ENCODE measurements at regions not wholly inside any gene's neighbourhood (a gene's known extent, or its start where the extent isn't known, plus 50 kb on each side); places are given as distances from the start of the nearest gene placed in this dataset.

GRCh38 chr5:90020575-90021538 is 388.7 kb downstream of the CETN3 start:
- Mint-ChIP-seq H3K36me3 (ENCODE audit: low read depth) (no peaks in the 10 kb centered on the region), H3K4me1 (ENCODE audit: low read depth) (peaks cover 23% of the 10 kb centered on the region), H3K4me3 (peak overlapping the region; percentile 5), H3K9me3 (no peaks in the 10 kb centered on the region), H3K27ac (peak overlapping the region; percentile 79), H3K27me3 (no peaks in the 10 kb centered on the region)
- intact Hi-C loops (cut with micrococcal nuclease): loop anchor here (10.0 kb wide), 1 partner anchor 1286 kb away; no protein-coding TSS in a partner anchor

GRCh38 chr5:90017239-90017638 is 392.3 kb downstream of the CETN3 start:
- no peaks in the 10 kb centered on the region for H3K36me3 Mint-ChIP-seq (ENCODE audit: low read depth)
- intact Hi-C loops (cut with micrococcal nuclease): no loop called here
- H3K27me3 Mint-ChIP-seq: no peaks in the 10 kb centered on the region
- H3K4me1 Mint-ChIP-seq (ENCODE audit: low read depth): peaks cover 39% of the 10 kb centered on the region
- no peak overlapping the region for H3K4me3 Mint-ChIP-seq
- no peaks in the 10 kb centered on the region for H3K9me3 Mint-ChIP-seq
- H3K27ac Mint-ChIP-seq: no peak overlapping the region

- peak overlapping the region; percentile 70 for H3K27ac Mint-ChIP-seq
- no peaks in the 10 kb centered on the region for H3K36me3 Mint-ChIP-seq (ENCODE audit: low read depth)
- no peaks in the 10 kb centered on the region for H3K27me3 Mint-ChIP-seq
- H3K4me1 Mint-ChIP-seq (ENCODE audit: low read depth): peaks cover 33% of the 10 kb centered on the region
- intact Hi-C loops (cut with micrococcal nuclease): no loop called here
- no peak overlapping the region for H3K4me3 Mint-ChIP-seq
- no peaks in the 10 kb centered on the region for H3K9me3 Mint-ChIP-seq
These were observed 394.0 kb downstream of the CETN3 start for GRCh38 chr5:90015584-90016018.

GRCh38 chr5:90014420-90014819 is 395.1 kb downstream of the CETN3 start:
- Mint-ChIP-seq H3K36me3 (ENCODE audit: low read depth) (no peaks in the 10 kb centered on the region), H3K27me3 (no peaks in the 10 kb centered on the region), H3K4me3 (no peak overlapping the region), H3K27ac (no peak overlapping the region), H3K9me3 (no peaks in the 10 kb centered on the region), H3K4me1 (ENCODE audit: low read depth) (peaks cover 26% of the 10 kb centered on the region)
- intact Hi-C loops (cut with micrococcal nuclease): no loop called here

- Mint-ChIP-seq H3K27me3 (no peaks in the 10 kb centered on the region), H3K4me1 (ENCODE audit: low read depth) (peaks cover 5% of the 10 kb centered on the region), H3K9me3 (peaks cover 11% of the 10 kb centered on the region), H3K36me3 (ENCODE audit: low read depth) (no peaks in the 10 kb centered on the region), H3K4me3 (no peak overlapping the region), H3K27ac (no peak overlapping the region)
- intact Hi-C loops (cut with micrococcal nuclease): no loop called here
These were observed 409.2 kb downstream of the CETN3 start for GRCh38 chr5:90000351-90000750.

- peaks cover 5% of the 10 kb centered on the region for H3K4me1 Mint-ChIP-seq (ENCODE audit: low read depth)
These were observed 410.8 kb downstream of the CETN3 start for GRCh38 chr5:89998519-89999305.

GRCh38 chr5:89996890-89997289 is 412.7 kb downstream of the CETN3 start:
- Mint-ChIP-seq H3K4me1 (ENCODE audit: low read depth) (peaks cover 5% of the 10 kb centered on the region), H3K36me3 (ENCODE audit: low read depth) (no peaks in the 10 kb centered on the region), H3K4me3 (no peak overlapping the region), H3K27me3 (no peaks in the 10 kb centered on the region), H3K9me3 (no peaks in the 10 kb centered on the region), H3K27ac (no peak overlapping the region)
- intact Hi-C loops (cut with micrococcal nuclease): no loop called here

More at GRCh38 chr5:89998519-89999305, 410.8 kb downstream of the CETN3 start:
- H3K4me3 Mint-ChIP-seq: no peak overlapping the region
- H3K27me3 Mint-ChIP-seq: no peaks in the 10 kb centered on the region
- H3K9me3 Mint-ChIP-seq: peaks cover 9% of the 10 kb centered on the region
- H3K36me3 Mint-ChIP-seq (ENCODE audit: low read depth): no peaks in the 10 kb centered on the region
- intact Hi-C loops (cut with micrococcal nuclease): no loop called here
- H3K27ac Mint-ChIP-seq: no peak overlapping the region

GRCh38 chr5:89996335-89996734 is 413.2 kb downstream of the CETN3 start:
- Mint-ChIP-seq H3K9me3 (no peaks in the 10 kb centered on the region), H3K4me3 (no peak overlapping the region), H3K27ac (no peak overlapping the region), H3K27me3 (no peaks in the 10 kb centered on the region), H3K36me3 (ENCODE audit: low read depth) (no peaks in the 10 kb centered on the region), H3K4me1 (ENCODE audit: low read depth) (peaks cover 5% of the 10 kb centered on the region)
- intact Hi-C loops (cut with micrococcal nuclease): no loop called here

GRCh38 chr5:89994266-89994665 is 415.3 kb downstream of the CETN3 start:
- Mint-ChIP-seq H3K27me3 (no peaks in the 10 kb centered on the region), H3K9me3 (peaks cover 9% of the 10 kb centered on the region), H3K4me1 (ENCODE audit: low read depth) (peaks cover 13% of the 10 kb centered on the region), H3K36me3 (ENCODE audit: low read depth) (no peaks in the 10 kb centered on the region), H3K4me3 (no peak overlapping the region), H3K27ac (no peak overlapping the region)
- intact Hi-C loops (cut with micrococcal nuclease): no loop called here

GRCh38 chr5:89992201-89992600 is 417.4 kb downstream of the CETN3 start:
- no peaks in the 10 kb centered on the region for H3K36me3 Mint-ChIP-seq (ENCODE audit: low read depth)

GRCh38 chr5:89991592-89991991 is 418.0 kb downstream of the CETN3 start:
- Mint-ChIP-seq H3K9me3 (peaks cover 9% of the 10 kb centered on the region), H3K27ac (no peak overlapping the region), H3K4me3 (no peak overlapping the region), H3K36me3 (ENCODE audit: low read depth) (no peaks in the 10 kb centered on the region), H3K4me1 (ENCODE audit: low read depth) (peaks cover 9% of the 10 kb centered on the region), H3K27me3 (no peaks in the 10 kb centered on the region)
- intact Hi-C loops (cut with micrococcal nuclease): no loop called here

More at GRCh38 chr5:89992201-89992600, 417.4 kb downstream of the CETN3 start:
- Mint-ChIP-seq H3K27ac (no peak overlapping the region), H3K27me3 (no peaks in the 10 kb centered on the region), H3K4me1 (ENCODE audit: low read depth) (peaks cover 12% of the 10 kb centered on the region), H3K4me3 (no peak overlapping the region), H3K9me3 (peaks cover 9% of the 10 kb centered on the region)
- intact Hi-C loops (cut with micrococcal nuclease): no loop called here

- H3K36me3 Mint-ChIP-seq (ENCODE audit: low read depth): no peaks in the 10 kb centered on the region
- peaks cover 9% of the 10 kb centered on the region for H3K9me3 Mint-ChIP-seq
- peaks cover 9% of the 10 kb centered on the region for H3K4me1 Mint-ChIP-seq (ENCODE audit: low read depth)
- intact Hi-C loops (cut with micrococcal nuclease): no loop called here
- no peak overlapping the region for H3K4me3 Mint-ChIP-seq
- no peaks in the 10 kb centered on the region for H3K27me3 Mint-ChIP-seq
- no peak overlapping the region for H3K27ac Mint-ChIP-seq
These were observed 419.8 kb downstream of the CETN3 start for GRCh38 chr5:89989776-89990175.

GRCh38 chr5:89988998-89989655 is 420.4 kb downstream of the CETN3 start:
- Mint-ChIP-seq H3K9me3 (peaks cover 9% of the 10 kb centered on the region), H3K36me3 (ENCODE audit: low read depth) (no peaks in the 10 kb centered on the region), H3K4me1 (ENCODE audit: low read depth) (peaks cover 9% of the 10 kb centered on the region), H3K27ac (no peak overlapping the region), H3K4me3 (no peak overlapping the region), H3K27me3 (no peaks in the 10 kb centered on the region)
- intact Hi-C loops (cut with micrococcal nuclease): no loop called here
